DMS79 (cell line): ENCODE measurements at regions not wholly inside any gene's neighbourhood (a gene's known extent, or its start where the extent isn't known, plus 50 kb on each side); places are given as distances from the start of the nearest gene placed in this dataset.
A peak's percentile ranks its signal among the peaks of the same experiment; 100 is the strongest.

Experiments
- DNase-seq: peaks from one replicate; lab custom pipeline; 2025; lab: John Stamatoyannopoulos, UW

GRCh38 chr14:41404126-41404525 is 202.6 kb upstream of the LRFN5 start:
- no peak for DNase-seq

DNA sequence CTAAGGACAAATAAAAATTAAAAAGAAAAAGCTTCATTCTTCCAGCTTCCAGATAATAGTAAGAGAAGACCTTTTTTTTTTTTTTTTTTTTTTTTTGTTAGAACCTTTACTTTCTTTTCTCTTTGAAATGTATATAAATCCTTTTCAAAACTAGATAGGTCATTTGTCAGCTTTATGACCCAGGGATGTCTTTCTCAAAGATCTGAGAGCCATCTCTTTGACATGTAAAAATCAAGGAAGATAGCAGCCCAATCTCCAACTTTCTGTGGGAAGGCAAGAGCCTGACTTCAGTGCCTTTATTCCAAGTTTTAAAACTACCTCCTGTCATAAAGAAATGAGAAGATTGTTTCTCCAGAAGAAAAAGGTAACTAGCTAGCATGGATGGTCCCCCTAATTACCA is 203.3 kb upstream of the LRFN5 start:
- no peak for DNase-seq

DNA sequence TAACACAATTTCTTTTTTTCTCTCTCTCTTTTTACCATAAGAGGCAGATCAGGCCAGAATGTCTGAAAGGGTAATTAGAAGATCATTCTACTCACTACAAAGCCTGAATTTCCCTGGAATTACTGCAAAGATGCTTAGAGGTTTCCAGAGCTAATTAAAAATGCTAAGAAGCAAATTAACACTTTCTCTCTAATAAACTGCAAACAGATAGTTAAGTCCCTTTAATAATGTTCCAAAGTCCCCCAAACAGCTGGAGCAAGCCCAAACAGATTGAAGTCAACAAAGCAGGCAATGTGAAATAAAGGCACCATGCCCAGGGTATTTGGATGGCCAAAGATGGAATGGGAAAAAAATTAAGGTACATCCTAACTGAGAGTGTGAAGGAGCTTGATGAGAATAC is 208.8 kb upstream of the LRFN5 start:
- no peak for DNase-seq

DNA sequence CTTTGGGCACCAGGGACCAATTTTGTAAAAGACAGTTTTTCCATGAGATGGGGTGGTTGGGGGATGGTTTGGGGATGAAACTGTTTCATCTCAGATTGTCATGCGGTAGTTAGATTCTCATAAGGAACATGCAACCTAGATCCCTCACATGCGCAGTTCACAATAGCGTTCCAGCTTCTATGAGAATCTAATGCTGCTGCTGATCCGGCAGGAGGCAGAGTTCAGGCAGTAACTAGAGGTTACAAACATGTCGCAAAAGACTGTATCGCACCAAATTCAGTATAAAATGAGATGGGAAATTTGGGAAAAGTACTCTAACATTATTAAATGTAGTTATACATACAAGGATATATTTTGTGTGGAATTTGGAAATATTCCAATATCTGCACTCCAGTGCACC is 213.2 kb upstream of the LRFN5 start:
- no peak for DNase-seq

DNA sequence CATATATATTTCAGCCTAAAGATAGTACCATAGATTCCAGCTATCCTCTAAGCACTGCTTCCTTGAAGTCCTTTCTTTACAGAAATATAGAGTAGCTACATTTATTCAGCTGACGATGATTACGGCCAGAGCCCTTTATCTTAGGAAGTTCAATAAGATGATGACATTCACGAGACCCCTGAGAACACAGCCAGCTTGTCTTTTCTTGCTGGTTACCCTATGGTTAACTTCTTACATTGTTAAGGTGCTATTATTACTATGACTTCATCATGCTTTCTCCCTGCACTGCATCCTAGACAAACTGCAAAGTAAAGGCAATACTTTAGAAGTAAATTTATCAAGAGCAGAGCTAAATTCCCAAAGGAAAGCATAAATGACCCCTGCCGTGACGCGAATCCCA is 214.4 kb upstream of the LRFN5 start:
- DNase-seq = no peak

DNA sequence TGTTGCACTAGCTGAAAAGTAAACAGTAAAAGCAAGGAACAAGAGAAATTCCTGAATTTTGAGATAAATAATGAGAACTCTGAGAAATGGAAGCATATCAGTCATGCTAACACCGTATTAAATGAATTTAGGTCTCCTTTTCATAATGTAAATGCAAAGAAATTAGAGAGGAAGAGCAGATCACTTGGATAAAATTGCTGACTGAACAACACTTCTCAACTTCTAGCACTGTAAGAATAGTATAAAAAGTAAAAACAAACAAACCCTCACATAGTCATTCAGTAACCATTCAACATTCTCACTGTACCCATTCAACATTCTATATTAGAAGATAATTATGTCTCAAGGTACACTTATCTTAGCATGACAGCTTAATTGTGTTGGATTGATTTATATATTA is 217.3 kb upstream of the LRFN5 start:
- DNase-seq = no peak

DNA sequence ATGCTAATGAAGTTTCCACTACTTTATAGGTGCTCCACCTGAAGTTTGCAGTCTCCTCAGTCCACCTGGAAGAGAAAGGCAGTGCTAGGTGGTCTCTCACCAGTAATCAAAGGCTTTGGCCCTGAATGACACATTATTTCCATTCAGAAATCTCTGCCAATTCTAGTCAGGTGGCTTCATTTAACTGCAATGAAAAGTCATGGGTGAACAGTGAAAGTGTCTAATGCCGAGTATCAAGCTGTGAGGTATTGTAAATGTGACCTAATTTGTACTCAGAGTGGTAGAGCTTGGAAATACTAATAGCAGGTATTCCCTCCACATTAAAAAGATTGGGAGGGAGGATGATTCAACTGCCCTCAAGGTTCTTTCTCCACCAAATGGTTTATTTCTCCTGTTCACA is 220.9 kb upstream of the LRFN5 start:
- DNase-seq = no peak

DNA sequence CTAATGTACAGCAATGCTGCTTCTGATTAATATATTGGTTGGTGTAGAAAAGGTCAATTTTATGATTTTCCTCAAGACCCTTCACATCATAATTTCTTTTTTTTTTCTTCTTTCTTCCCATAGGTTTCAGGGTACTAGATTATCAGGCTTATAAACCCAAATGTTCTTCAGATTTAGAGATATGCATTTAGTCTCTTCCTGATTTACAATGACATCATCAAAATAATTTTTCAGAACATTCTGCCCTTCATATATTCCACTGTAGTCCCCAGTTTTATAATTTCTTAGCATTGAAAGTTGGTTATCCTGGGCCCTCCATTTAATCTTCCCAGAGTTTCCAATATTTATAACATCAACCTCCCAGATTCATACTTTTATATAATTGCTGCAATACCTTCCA is 226.7 kb upstream of the LRFN5 start:
- no peak for DNase-seq

GRCh38 chr14:41378526-41378925 is 228.2 kb upstream of the LRFN5 start:
- no peak for DNase-seq

DNA sequence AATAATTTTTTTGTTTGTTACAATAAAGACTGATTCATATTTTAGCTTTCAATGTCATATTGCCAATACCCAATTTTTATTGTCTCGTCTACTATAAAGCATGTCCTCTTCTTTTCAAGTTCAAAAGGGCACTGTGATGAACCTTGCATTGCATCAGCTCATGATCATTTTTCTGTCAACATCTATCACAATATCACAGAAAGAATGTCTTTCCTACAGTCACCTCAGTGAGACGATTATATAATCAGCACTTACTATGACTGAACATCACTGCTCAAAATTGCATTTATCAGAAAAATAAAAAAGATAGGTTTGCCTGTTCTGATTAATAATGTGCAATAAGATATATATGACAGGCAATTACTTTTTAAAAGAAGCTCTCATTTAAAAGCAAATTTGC is 228.7 kb upstream of the LRFN5 start:
- no peak for DNase-seq

DNA sequence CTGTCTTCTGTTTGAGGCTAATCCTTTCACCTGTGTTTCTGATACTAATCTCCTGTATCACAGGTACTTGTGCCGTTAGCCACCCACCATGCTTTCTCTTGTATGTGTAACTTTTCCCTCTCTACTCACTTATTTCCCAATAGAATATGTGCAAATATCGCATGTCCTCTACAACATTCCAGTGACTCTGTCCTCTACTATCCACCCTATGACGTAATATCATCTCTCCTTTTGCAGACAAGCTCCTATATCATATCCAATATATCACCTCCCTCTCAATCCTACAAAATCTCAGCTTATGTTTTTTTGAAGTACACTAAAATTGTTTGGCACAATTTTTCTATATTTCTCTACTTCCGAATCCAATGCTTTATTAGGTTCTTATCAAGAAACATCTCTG is 232.6 kb upstream of the LRFN5 start:
- no peak for DNase-seq

GRCh38 chr14:41362139-41362538 is 244.5 kb upstream of the LRFN5 start:
- no peak for DNase-seq

DNA sequence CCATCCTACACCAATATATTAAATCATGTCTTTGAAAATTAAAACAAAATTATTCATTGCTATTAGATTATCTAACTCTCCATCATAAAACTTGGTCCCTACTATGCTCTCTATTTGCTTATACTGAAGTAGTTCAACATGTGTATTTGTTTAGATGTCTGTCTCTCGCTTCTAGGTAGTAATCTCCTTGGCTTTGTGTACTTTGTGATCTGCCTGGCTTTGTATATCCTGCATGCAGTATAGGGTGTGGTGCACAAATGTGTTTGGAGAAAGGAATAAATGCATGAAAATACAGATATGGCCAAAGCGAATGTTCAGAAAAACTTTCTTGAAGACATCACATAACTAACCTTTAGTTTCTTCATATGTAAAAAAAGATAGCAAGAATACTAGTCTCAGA is 246.6 kb upstream of the LRFN5 start:
- no peak for DNase-seq

DNA sequence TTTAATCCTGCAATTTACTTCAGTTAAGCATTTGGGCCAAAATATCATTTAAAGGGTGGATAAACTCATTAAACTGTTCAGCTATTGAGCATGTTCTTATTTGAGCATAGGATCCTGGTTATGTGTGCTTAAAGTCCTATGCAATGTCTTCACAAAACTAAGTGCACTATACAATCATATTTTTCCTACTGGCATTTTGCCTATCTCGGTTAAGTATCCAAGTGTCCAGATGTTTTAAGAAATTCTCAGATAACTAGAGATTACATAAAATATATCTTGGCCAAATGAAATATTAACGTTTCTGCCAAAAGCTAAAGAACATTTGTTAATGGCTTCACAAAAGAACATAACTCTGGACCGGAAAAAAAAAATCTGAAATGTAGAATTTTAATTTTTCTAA is 250.8 kb upstream of the LRFN5 start:
- DNase-seq = no peak

GRCh38 chr14:41350476-41350875 is 256.2 kb upstream of the LRFN5 start:
- DNase-seq = no peak

GRCh38 chr14:41349289-41349910 is 257.3 kb upstream of the LRFN5 start:
- no peak for DNase-seq

GRCh38 chr14:41343857-41344256 is 262.8 kb upstream of the LRFN5 start:
- DNase-seq = no peak

GRCh38 chr14:41313196-41313595 is 293.5 kb upstream of the LRFN5 start:
- DNase-seq = no peak

- no peak for DNase-seq
Measured at GRCh38 chr14:41303506-41303905, 303.2 kb upstream of the LRFN5 start.

GRCh38 chr14:41302776-41303175 is 303.9 kb upstream of the LRFN5 start:
- DNase-seq = peak; percentile 36

- no peak for DNase-seq
Measured at GRCh38 chr14:41299924-41300323, 306.8 kb upstream of the LRFN5 start.

DNA sequence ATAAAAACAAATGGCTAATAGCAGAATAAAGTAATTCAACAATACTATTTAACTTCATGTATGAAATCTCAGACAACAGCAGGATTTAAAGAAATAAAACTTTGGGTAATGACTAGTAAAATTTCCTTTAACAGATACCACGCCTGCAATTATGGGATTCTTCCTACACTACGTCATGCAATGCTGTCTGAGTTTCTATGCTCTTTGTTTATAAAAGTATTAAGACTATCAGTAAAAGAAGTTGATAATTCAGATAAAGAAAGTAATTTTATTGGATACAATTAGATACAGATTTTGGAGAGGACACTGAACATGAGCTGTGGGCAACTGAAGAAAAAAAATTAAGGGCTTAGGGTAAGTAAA is 308.4 kb upstream of the LRFN5 start:
- no peak for DNase-seq

GRCh38 chr14:41297576-41298327 is 308.9 kb upstream of the LRFN5 start:
- no peak for DNase-seq

GRCh38 chr14:41295734-41296133 is 310.9 kb upstream of the LRFN5 start:
- DNase-seq = no peak
